AG04450 (cell line): ENCODE measurements at regions not wholly inside any gene's neighbourhood (a gene's known extent, or its start where the extent isn't known, plus 50 kb on each side); places are given as distances from the start of the nearest gene placed in this dataset.
"Not testable (repeated sequence)": the region's sequence is repeated elsewhere in the genome, so short reads cannot be mapped to it uniquely, and the experiment has no call there.

Experiments
- CTCF ChIA-PET: fragments of 300-600, 350-600 bp; formaldehyde crosslinking; extraction: SDS; loops from one replicate; lab custom pipeline; 2022; ENCODE audit warnings: antibody characterized with exemption, inconsistent platforms; lab: Charles Lee
- POLR2A ChIA-PET: fragments of 350-600 bp; formaldehyde crosslinking; extraction: SDS; loops from one replicate; lab custom pipeline; 2021; ENCODE audit warnings: antibody characterized with exemption, inconsistent platforms; lab: Yijun Ruan, JAX
- DNase-seq: peaks from one replicate; pipeline ENCODE4 v3.0.0-alpha.2; 2011; ENCODE audit warnings: low read depth, low spot score
- H3K27ac ChIP-seq: one replicate; pipeline ENCODE4 v1.5.1; 2012; ENCODE audit warnings: low read depth, low read length, control low read depth
- H3K27me3 ChIP-seq: one replicate; pipeline ENCODE4 v1.6.0; 2012; ENCODE audit warnings: low read length; ENCODE audit not compliant: control insufficient read depth, insufficient read depth
- H3K4me3 ChIP-seq: 2 replicates; pipeline ENCODE4 v1.5.1; 2011; ENCODE audit warnings: mild to moderate bottlenecking, low read depth, low read length, control low read depth
- H3K9me3 ChIP-seq: 2 replicates; pipeline ENCODE4 v1.5.1; 2012; ENCODE audit warnings: low read length; ENCODE audit not compliant: control insufficient read depth, insufficient read depth
- CTCF ChIP-seq: IDR thresholded peaks from 2 replicates; pipeline ENCODE4 v1.5.1; 2011; ENCODE audit warnings: low read depth, low read length, control low read depth, inconsistent platforms

GRCh38 chr16:50448522-50448921 is 79.7 kb upstream of the BRD7 start:
- POLR2A ChIA-PET, result no interaction called here
- DNase-seq, result no peak

GRCh38 chr16:50447386-50447785 is 78.6 kb upstream of the BRD7 start:
- H3K27me3 ChIP-seq, H3K9me3 ChIP-seq, H3K27ac ChIP-seq, POLR2A ChIA-PET, DNase-seq, CTCF ChIA-PET, H3K4me3 ChIP-seq: not testable (repeated sequence)

More at GRCh38 chr16:50448522-50448921, 79.7 kb upstream of the BRD7 start:
- CTCF ChIA-PET, result no interaction called here
- Histone ChIP-seq H3K27ac (no peak overlapping the region), H3K9me3 (no peaks in the 10 kb centered on the region), H3K27me3 (no peaks in the 10 kb centered on the region), H3K4me3 (no peak overlapping the region)
- no peak for TF ChIP-seq CTCF

GRCh38 chr16:50446861-50447260 is 78.1 kb upstream of the BRD7 start:
- no peak for DNase-seq
- ChIA-PET CTCF (no interaction called here), POLR2A (no interaction called here)
- Histone ChIP-seq H3K4me3 (no peak overlapping the region), H3K27me3 (no peaks in the 10 kb centered on the region), H3K9me3 (peaks cover 4% of the 10 kb centered on the region), H3K27ac (no peak overlapping the region)
- TF ChIP-seq CTCF, result no peak

- ChIA-PET POLR2A (no interaction called here), CTCF (no interaction called here)
- TF ChIP-seq CTCF, result no peak
- H3K27me3 ChIP-seq, result no peaks in the 10 kb centered on the region
- H3K9me3 ChIP-seq, result peaks cover 14% of the 10 kb centered on the region
- no peak overlapping the region for H3K27ac ChIP-seq
- no peak for DNase-seq
- H3K4me3 ChIP-seq, result no peak overlapping the region
These were observed 77.1 kb upstream of the BRD7 start for GRCh38 chr16:50445621-50446555.

- no peak overlapping the region for H3K4me3 ChIP-seq
- POLR2A ChIA-PET, result no interaction called here
- no peak for TF ChIP-seq CTCF
- CTCF ChIA-PET, result no interaction called here
- H3K27me3 ChIP-seq, result no peaks in the 10 kb centered on the region
- peaks cover 15% of the 10 kb centered on the region for H3K9me3 ChIP-seq
- DNase-seq, result no peak
- H3K27ac ChIP-seq, result no peak overlapping the region
These were observed 75.7 kb upstream of the BRD7 start for GRCh38 chr16:50444526-50444925.
